Fibroblast of lung (primary cell): ENCODE measurements at regions not wholly inside any gene's neighbourhood (a gene's known extent, or its start where the extent isn't known, plus 50 kb on each side); places are given as distances from the start of the nearest gene placed in this dataset.
"Not testable (repeated sequence)": the region's sequence is repeated elsewhere in the genome, so short reads cannot be mapped to it uniquely, and the experiment has no call there.

ENCODE experiments used
- DNase-seq, 2 donors: peaks; one replicate each; pipeline versions ENCODE4 v3.0.0 to v3.0.0-alpha.2; 2010; ENCODE audit warnings: low read depth in 2 of 2
- H2AFZ ChIP-seq: 2 replicates; pipeline ENCODE4 v1.5.1; 2012; ENCODE audit warnings: low read length, control low read depth, inconsistent platforms
- H3K27ac ChIP-seq: 2 replicates; pipeline ENCODE4 v1.5.1; 2011; ENCODE audit warnings: low read length, control low read depth; ENCODE audit not compliant: insufficient read depth
- H3K27me3 ChIP-seq: 2 replicates; pipeline ENCODE4 v1.5.1; 2011; ENCODE audit warnings: mild to moderate bottlenecking, low read length; ENCODE audit not compliant: control insufficient read depth, insufficient read depth
- H3K36me3 ChIP-seq: 2 replicates; pipeline ENCODE4 v1.5.1; 2011; ENCODE audit warnings: low read length; ENCODE audit not compliant: control insufficient read depth, insufficient read depth
- H3K4me1 ChIP-seq: 2 replicates; pipeline ENCODE4 v1.5.1; 2011; ENCODE audit warnings: low read length; ENCODE audit not compliant: control insufficient read depth, insufficient read depth; ENCODE audit errors: extremely low read depth
- H3K4me2 ChIP-seq: 2 replicates; pipeline ENCODE4 v1.5.1; 2011; ENCODE audit warnings: low read length, control low read depth; ENCODE audit not compliant: insufficient read depth; ENCODE audit errors: extremely low read depth
- H3K4me3 ChIP-seq, 4 experiments: fragments of 200-600 bp in 1 of 4; sonication (generic) in 1 of 4; replicated peaks in 1 of 4; 2 replicates each; pipeline ENCODE4 v1.5.1; 2011 to 2016; ENCODE audit warnings: low read length in 4 of 4, low read depth in 3 of 4, mild to moderate bottlenecking in 3 of 4, control low read depth in 2 of 4, inconsistent platforms in 1 of 4, mixed read lengths in 1 of 4; ENCODE audit not compliant: insufficient read depth in 1 of 4; ENCODE audit errors: control extremely low read depth in 1 of 4
- H3K79me2 ChIP-seq: 2 replicates; pipeline ENCODE4 v1.5.1; 2012; ENCODE audit warnings: mild to moderate bottlenecking, low read length, inconsistent platforms; ENCODE audit not compliant: control insufficient read depth, insufficient read depth
- H3K9ac ChIP-seq: 2 replicates; pipeline ENCODE4 v1.5.1; 2011; ENCODE audit warnings: mild to moderate bottlenecking, low read length, control low read depth; ENCODE audit not compliant: insufficient read depth
- H3K9me3 ChIP-seq: 2 replicates; pipeline ENCODE4 v1.5.1; 2012; ENCODE audit warnings: low read depth, low read length; ENCODE audit not compliant: control insufficient read depth, insufficient read depth
- H4K20me1 ChIP-seq: 2 replicates; pipeline ENCODE4 v1.5.1; 2011; ENCODE audit warnings: low read length; ENCODE audit not compliant: control insufficient read depth, insufficient read depth; ENCODE audit errors: extremely low read depth
- EZH2 ChIP-seq: IDR thresholded peaks from 2 replicates; pipeline ENCODE4 v1.5.1; 2012; ENCODE audit warnings: low read length, control low read depth, mild to moderate bottlenecking; ENCODE audit errors: missing control alignments
- TF ChIP-seq, protein P1 (sequence below), 2 donors: IDR thresholded peaks in 1 of 2; conservative IDR thresholded peaks in 1 of 2; 1 replicate in 1 of 2; 2 replicates in 1 of 2; pipeline ENCODE4 v1.5.1; 2011 to 2012; ENCODE audit warnings: low read length in 2 of 2, control low read depth in 1 of 2, inconsistent platforms in 1 of 2, low read depth in 1 of 2, mild to moderate bottlenecking in 1 of 2

DNA sequence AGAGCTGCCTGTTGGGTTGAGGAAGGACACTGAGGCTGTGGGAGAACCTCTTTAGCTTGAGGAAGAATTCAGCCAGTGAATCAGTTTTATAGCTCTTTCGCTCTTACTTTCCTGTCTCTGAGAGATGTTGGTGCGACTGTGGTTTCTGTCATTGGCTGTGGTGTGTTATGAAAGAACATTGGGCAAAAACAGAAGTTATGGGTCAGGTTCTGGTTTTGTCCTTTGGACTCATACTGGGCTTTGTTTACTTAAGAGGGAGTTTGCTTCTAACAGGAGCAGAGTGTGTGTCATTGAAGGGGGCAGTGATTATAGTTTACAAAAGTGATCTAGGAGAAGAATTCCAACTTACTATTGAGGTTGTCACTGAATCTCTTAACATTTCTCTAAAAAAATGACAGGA lies 97.0 kb downstream of the TLR5 start:
- H3K4me1 ChIP-seq: no peaks in the 10 kb centered on the region
- H3K9me3 ChIP-seq: no peaks in the 10 kb centered on the region
- no peaks in the 10 kb centered on the region for H3K79me2 ChIP-seq
- DNase-seq: no peak
- no peak overlapping the region for H3K4me2 ChIP-seq
- H3K36me3 ChIP-seq: no peaks in the 10 kb centered on the region
- H3K4me3 ChIP-seq: no peak overlapping the region
- H2AFZ ChIP-seq: no peak overlapping the region
- TF ChIP-seq, protein P1, sequence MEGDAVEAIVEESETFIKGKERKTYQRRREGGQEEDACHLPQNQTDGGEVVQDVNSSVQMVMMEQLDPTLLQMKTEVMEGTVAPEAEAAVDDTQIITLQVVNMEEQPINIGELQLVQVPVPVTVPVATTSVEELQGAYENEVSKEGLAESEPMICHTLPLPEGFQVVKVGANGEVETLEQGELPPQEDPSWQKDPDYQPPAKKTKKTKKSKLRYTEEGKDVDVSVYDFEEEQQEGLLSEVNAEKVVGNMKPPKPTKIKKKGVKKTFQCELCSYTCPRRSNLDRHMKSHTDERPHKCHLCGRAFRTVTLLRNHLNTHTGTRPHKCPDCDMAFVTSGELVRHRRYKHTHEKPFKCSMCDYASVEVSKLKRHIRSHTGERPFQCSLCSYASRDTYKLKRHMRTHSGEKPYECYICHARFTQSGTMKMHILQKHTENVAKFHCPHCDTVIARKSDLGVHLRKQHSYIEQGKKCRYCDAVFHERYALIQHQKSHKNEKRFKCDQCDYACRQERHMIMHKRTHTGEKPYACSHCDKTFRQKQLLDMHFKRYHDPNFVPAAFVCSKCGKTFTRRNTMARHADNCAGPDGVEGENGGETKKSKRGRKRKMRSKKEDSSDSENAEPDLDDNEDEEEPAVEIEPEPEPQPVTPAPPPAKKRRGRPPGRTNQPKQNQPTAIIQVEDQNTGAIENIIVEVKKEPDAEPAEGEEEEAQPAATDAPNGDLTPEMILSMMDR (conservative IDR thresholded peaks at IDR 0.05 in 1 of 2, IDR thresholded peaks at IDR 0.05 in 1 of 2; ENCODE audit: low read depth in 1 of 2, low read length in 2 of 2): no peak
- TF ChIP-seq EZH2: no peak
- H4K20me1 ChIP-seq: no peaks in the 10 kb centered on the region
- H3K27ac ChIP-seq: no peak overlapping the region
- H3K27me3 ChIP-seq: no peaks in the 10 kb centered on the region
- H3K9ac ChIP-seq: no peak overlapping the region

DNA sequence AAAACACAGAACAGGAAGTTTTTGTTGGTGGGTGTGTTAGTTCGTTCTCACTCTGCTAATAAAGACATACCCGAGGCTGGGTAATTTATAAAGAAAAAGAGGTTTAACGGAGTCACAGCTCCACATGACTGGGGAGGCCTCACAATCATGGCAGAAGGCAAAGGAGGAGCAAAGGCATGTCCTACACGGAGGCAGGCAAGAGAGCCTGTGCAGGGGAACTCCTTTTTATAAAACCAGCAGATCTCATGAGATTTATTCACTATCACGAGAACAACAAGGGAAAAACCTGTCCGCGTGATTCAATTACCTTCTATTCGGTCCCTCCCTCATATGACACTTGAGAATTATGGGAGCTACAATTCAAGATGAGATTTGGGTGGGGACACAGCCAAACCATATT lies 96.6 kb downstream of the TLR5 start:
- not testable (repeated sequence) for H3K4me1 ChIP-seq, H3K4me2 ChIP-seq, H3K79me2 ChIP-seq, H3K4me3 ChIP-seq, H3K27ac ChIP-seq, DNase-seq, H3K27me3 ChIP-seq, H4K20me1 ChIP-seq, H2AFZ ChIP-seq, H3K9me3 ChIP-seq, H3K9ac ChIP-seq, H3K36me3 ChIP-seq

DNA sequence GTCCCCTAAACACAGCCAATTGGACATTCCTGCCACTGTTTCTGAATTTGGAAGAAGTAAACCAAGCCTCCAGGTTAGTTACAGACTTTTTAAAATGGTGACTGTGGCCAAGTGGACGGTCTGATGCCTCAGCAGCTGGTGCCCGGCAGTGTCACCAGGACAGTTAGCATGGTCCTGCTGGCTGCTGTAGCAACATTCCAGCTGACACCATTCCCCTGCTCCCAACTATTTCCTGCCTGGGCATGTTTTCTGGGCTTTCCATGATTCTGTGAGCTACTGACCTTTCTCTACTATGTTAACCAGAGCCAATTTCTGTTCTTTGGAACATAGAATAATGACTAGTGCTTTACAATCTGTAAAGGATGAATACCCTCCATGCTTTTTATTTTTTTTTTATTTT lies 95.0 kb downstream of the TLR5 start:
- Histone ChIP-seq H3K4me1 (no peaks in the 10 kb centered on the region), H3K9ac (no peak overlapping the region), H2AFZ (no peak overlapping the region), H3K4me2 (no peak overlapping the region), H3K27me3 (no peaks in the 10 kb centered on the region), H3K79me2 (no peaks in the 10 kb centered on the region), H4K20me1 (no peaks in the 10 kb centered on the region), H3K27ac (no peak overlapping the region), H3K9me3 (no peaks in the 10 kb centered on the region), H3K4me3 (no peak overlapping the region), H3K36me3 (no peaks in the 10 kb centered on the region)
- TF ChIP-seq EZH2: no peak
- TF ChIP-seq, protein P1 (conservative IDR thresholded peaks at IDR 0.05 in 1 of 2, IDR thresholded peaks at IDR 0.05 in 1 of 2; ENCODE audit: low read depth in 1 of 2, low read length in 2 of 2): no peak
- no peak for DNase-seq

DNA sequence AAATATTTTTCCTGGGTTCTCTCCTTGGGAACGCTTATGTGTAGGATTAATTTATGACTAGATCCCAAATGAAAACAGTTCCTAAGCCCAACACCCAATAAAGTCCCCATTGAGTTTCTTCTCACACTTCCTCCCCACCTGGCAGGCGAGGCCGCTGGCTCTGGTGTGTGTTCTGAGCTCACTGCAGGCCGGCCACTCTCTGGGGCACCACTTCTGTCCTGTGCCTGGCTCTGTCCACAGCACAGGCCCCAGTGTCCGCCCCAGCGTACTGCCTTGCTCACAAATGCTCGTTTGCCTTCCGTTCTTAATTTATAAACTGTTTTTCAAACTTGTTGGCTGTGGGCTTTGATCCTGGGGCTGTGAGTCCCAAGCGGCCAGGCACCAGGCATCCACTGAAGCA lies 90.6 kb downstream of the TLR5 start:
- no peaks in the 10 kb centered on the region for H3K9me3 ChIP-seq
- H4K20me1 ChIP-seq: no peaks in the 10 kb centered on the region
- H3K9ac ChIP-seq: no peak overlapping the region
- no peaks in the 10 kb centered on the region for H3K79me2 ChIP-seq
- H3K4me3 ChIP-seq: no peak overlapping the region
- peaks cover 3% of the 10 kb centered on the region for H3K27me3 ChIP-seq
- no peak overlapping the region for H2AFZ ChIP-seq
- H3K4me1 ChIP-seq: no peaks in the 10 kb centered on the region
- H3K36me3 ChIP-seq: no peaks in the 10 kb centered on the region
- H3K27ac ChIP-seq: no peak overlapping the region
- TF ChIP-seq, protein P1 (conservative IDR thresholded peaks at IDR 0.05 in 1 of 2, IDR thresholded peaks at IDR 0.05 in 1 of 2; ENCODE audit: low read depth in 1 of 2, low read length in 2 of 2): no peak
- no peak for TF ChIP-seq EZH2
- H3K4me2 ChIP-seq: no peak overlapping the region
- DNase-seq: no peak
